HepG2 (cell line): ENCODE measurements at regions not wholly inside any gene's neighbourhood (a gene's known extent, or its start where the extent isn't known, plus 50 kb on each side); places are given as distances from the start of the nearest gene placed in this dataset.

Experiments used
- ATAC-seq: fragments of 200-7000 bp; cut with Tn5 transposase; 3 replicates; pipeline ENCODE4 v1.9.1; 2020; ENCODE audit warnings: mild to moderate bottlenecking, moderate library complexity
- BruUV-seq: library from RNA; stranded (reverse); fragments of 400-500 nt; replicated peaks from 2 replicates; lab custom pipeline; 2021; lab: Mats Ljungman, UMichigan
- CTCF ChIA-PET: fragments of 300-600 bp; formaldehyde crosslinking; extraction: SDS; loops from one replicate; lab custom pipeline; 2021; ENCODE audit warnings: low total read pairs, inconsistent platforms, low intra/inter-chr PET ratio; lab: Yijun Ruan, JAX
- POLR2A ChIA-PET: fragments of 350-600 bp; sonication (Branson Sonifier 250); formaldehyde crosslinking; loops from one replicate; lab custom pipeline; 2020; ENCODE audit warnings: antibody characterized with exemption, inconsistent platforms; lab: Yijun Ruan, JAX
- DNase-seq: peaks from one replicate; pipeline ENCODE4 v3.0.0-alpha.2; 2015; ENCODE audit warnings: low spot score
- FAIRE-seq: peaks from 3 replicates; lab custom pipeline; 2011; peaks lifted over from hg19 to GRCh38; lab: Jason Lieb, UNC
- H2AFZ ChIP-seq: one replicate; pipeline ENCODE4 v1.6.1; 2011; ENCODE audit warnings: low read length, inconsistent platforms
- H3K27ac ChIP-seq: fragments of 300-600 bp; 3 replicates; pipeline ENCODE4 v1.8.0; 2011; ENCODE audit warnings: mixed run types, mild to moderate bottlenecking, mixed read lengths, low read length, inconsistent platforms; ENCODE audit not compliant: insufficient read depth; ENCODE audit errors: extremely low read length
- H3K27me3 ChIP-seq, 2 experiments: fragments of 200-600 bp in 1 of 2; 2 replicates in 1 of 2; 3 replicates in 1 of 2; pipeline versions ENCODE4 v1.6.0 to v1.8.0; 2011; ENCODE audit warnings: low read length in 2 of 2, mild to moderate bottlenecking in 2 of 2, moderate library complexity in 2 of 2, inconsistent platforms in 1 of 2; ENCODE audit not compliant: insufficient read depth in 2 of 2, control insufficient read depth in 1 of 2
- H3K36me3 ChIP-seq, 2 experiments: fragments of 200-600 bp in 1 of 2; replicated peaks in 1 of 2; 2 replicates in 1 of 2; 3 replicates in 1 of 2; pipeline versions ENCODE4 v1.5.1 to v1.8.0; 2011; ENCODE audit warnings: low read length in 2 of 2, inconsistent platforms in 1 of 2; ENCODE audit not compliant: insufficient read depth in 2 of 2, control insufficient read depth in 1 of 2
- H3K4me1 ChIP-seq: 2 replicates; pipeline ENCODE4 v1.5.1; 2012; ENCODE audit warnings: low read length, inconsistent platforms; ENCODE audit not compliant: insufficient read depth
- H3K4me2 ChIP-seq: 2 replicates; pipeline ENCODE4 v1.6.0; 2011; ENCODE audit warnings: low read depth, low read length, inconsistent platforms
- H3K4me3 ChIP-seq, 3 experiments: fragments of 200-600 bp in 1 of 3; sonication (generic), shearing (Covaris generic) in 1 of 3; replicated peaks in 1 of 3; 2 replicates each; pipeline ENCODE4 v1.5.1; 2011 to 2016; ENCODE audit warnings: low read length in 3 of 3, inconsistent platforms in 2 of 3, low read depth in 2 of 3, mild to moderate bottlenecking in 2 of 3, control low read depth in 1 of 3, mixed read lengths in 1 of 3; ENCODE audit not compliant: insufficient read depth in 1 of 3
- H3K79me2 ChIP-seq: one replicate; pipeline ENCODE4 v1.6.1; 2011; ENCODE audit warnings: low read length, inconsistent platforms; ENCODE audit not compliant: insufficient read depth
- H3K9ac ChIP-seq: 2 replicates; pipeline ENCODE4 v1.6.0; 2011; ENCODE audit warnings: mild to moderate bottlenecking, low read depth, low read length, inconsistent platforms; ENCODE audit not compliant: insufficient read depth
- H3K9me3 ChIP-seq: 2 replicates; pipeline ENCODE4 v1.5.1; 2012; ENCODE audit warnings: mild to moderate bottlenecking, low read length
- H4K20me1 ChIP-seq: 2 replicates; pipeline ENCODE4 v1.6.0; 2011; ENCODE audit warnings: inconsistent platforms, mild to moderate bottlenecking, low read length, moderate library complexity; ENCODE audit not compliant: insufficient read depth
- ATAD3A ChIP-seq: sonication (generic); formaldehyde crosslinking; IDR thresholded peaks from 2 replicates; pipeline ENCODE4 v1.4.0; 2020; ENCODE audit warnings: missing genetic modification reagents
- FOXK2 ChIP-seq: fragments of 450-650 bp; IDR thresholded peaks from 2 replicates; pipeline ENCODE4 v1.6.1; 2016
- NR2F2 ChIP-seq: IDR thresholded peaks from 2 replicates; pipeline ENCODE4 v1.6.1; 2012; ENCODE audit warnings: low read depth, inconsistent platforms, borderline replicate concordance
- PHF8 ChIP-seq: sonication (generic); formaldehyde crosslinking; IDR thresholded peaks from 2 replicates; pipeline ENCODE4 v1.5.0; 2020; ENCODE audit warnings: missing genetic modification reagents
- SP4 ChIP-seq: sonication (generic); formaldehyde crosslinking; IDR thresholded peaks from 2 replicates; pipeline ENCODE4 v1.8.1; 2023; ENCODE audit warnings: mild to moderate bottlenecking, missing genetic modification reagents
- ZNF562 ChIP-seq: sonication (generic); formaldehyde crosslinking; IDR thresholded peaks from 2 replicates; pipeline ENCODE4 v1.8.0; 2022; ENCODE audit warnings: missing genetic modification reagents, borderline replicate concordance
- WGBS: methylation state at CpG from one replicate; pipeline ENCODE4 v1.1.6; 2017; ENCODE audit warnings: low lambda C conversion rate; 5-methylcytosine and 5-hydroxymethylcytosine counted together
- in situ Hi-C: cut with HindIII; loops from 2 replicates; pipeline ENCODE4 v1.10.0; 2017; ENCODE audit warnings: low pct_unique_long_range_greater_than_20kb; ENCODE audit not compliant: extremely low pct_ligation_motif_present
- intact Hi-C: fragments of 100-400 bp; cut with micrococcal nuclease; formaldehyde crosslinking; loops from one replicate; pipeline ENCODE4 v1.10.0; 2022; ENCODE audit not compliant: unreplicated experiment
- TF ChIP-seq, protein P1 (sequence below): sonication (generic); formaldehyde crosslinking; IDR thresholded peaks from 2 replicates; pipeline ENCODE4 v1.4.0; 2020; ENCODE audit warnings: missing genetic modification reagents
- TF ChIP-seq, protein P2 (sequence below): sonication (generic); formaldehyde crosslinking; conservative IDR thresholded peaks from 2 replicates; pipeline ENCODE4 v1.8.1; 2023; ENCODE audit warnings: missing genetic modification reagents
- TF ChIP-seq, protein P3 (sequence below): sonication (generic); formaldehyde crosslinking; IDR thresholded peaks from 2 replicates; pipeline ENCODE4 v1.4.0; 2020; ENCODE audit warnings: mild to moderate bottlenecking, missing genetic modification reagents, borderline replicate concordance

DNA sequence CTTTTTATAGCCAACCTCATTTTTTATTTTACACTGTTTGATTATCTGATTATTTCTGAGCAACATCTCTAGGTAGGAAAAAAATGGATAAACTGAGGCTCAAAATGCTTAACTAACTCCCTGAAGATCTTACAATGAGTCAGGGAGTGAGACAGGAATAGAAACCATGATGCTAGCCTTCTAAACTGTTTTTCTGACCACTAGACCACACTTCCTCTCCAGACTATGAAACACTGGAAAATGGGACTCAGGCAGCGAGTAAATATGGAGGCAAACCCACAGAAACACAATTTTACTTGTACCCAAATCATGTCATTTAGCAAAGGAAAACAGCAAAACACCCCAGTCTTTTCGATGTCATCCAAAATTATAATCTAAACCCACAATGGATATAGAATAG lies 129.9 kb upstream of the ANKH start (continued):
- TF ChIP-seq, protein P1, sequence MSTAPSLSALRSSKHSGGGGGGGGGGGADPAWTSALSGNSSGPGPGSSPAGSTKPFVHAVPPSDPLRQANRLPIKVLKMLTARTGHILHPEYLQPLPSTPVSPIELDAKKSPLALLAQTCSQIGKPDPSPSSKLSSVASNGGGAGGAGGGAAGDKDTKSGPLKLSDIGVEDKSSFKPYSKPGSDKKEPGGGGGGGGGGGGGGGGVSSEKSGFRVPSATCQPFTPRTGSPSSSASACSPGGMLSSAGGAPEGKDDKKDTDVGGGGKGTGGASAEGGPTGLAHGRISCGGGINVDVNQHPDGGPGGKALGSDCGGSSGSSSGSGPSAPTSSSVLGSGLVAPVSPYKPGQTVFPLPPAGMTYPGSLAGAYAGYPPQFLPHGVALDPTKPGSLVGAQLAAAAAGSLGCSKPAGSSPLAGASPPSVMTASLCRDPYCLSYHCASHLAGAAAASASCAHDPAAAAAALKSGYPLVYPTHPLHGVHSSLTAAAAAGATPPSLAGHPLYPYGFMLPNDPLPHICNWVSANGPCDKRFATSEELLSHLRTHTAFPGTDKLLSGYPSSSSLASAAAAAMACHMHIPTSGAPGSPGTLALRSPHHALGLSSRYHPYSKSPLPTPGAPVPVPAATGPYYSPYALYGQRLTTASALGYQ (CRISPR knock-in tag): no peak
- TF ChIP-seq PHF8: no peak

DNA sequence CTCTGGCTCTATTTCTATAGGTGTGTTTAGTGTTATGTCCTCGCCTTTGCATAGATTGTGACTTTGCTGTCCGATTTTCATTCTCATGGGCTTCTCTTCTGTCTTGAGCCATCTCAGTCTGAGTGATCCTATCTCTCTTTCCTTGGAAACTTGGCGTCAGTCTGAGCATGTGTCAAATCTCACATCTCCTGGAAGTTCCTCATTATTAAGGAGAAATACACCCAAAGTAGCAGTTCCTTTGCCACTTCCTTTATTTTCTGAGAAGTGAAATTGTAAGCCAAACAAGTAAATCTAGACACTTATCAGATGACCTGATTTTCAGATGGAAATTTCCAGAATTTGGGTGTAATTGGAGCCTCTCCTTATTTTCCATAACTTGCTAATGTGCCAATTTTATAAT lies 126.9 kb upstream of the ANKH start:
- Histone ChIP-seq H3K4me1 (peaks cover 14% of the 10 kb centered on the region), H3K79me2 (no peaks in the 10 kb centered on the region), H3K9me3 (0 out of 2 replicates have a peak, but pooled peaks cover 5% of the 10 kb centered on the region), H4K20me1 (no peaks in the 10 kb centered on the region), H3K27me3 (peaks cover 0 to 9% of the 10 kb centered on the region in 2 experiments; a peak in 1 of 5 replicates), H3K4me2 (no peak overlapping the region), H3K9ac (no peak overlapping the region), H3K36me3 (no peaks in the 10 kb centered on the region), H2AFZ (no peak overlapping the region), H3K27ac (no peak overlapping the region), H3K4me3 (no peak overlapping the region)
- DNase-seq (no peak), FAIRE-seq (no peak), ATAC-seq (no peak)
- intact Hi-C loops: loop anchor here (2.0 kb wide), 1 partner anchor 18 kb away; no protein-coding TSS in a partner anchor
- no TSS peak for BruUV-seq
- ChIA-PET CTCF (no interaction called here), POLR2A (no interaction called here)
- in situ Hi-C loops: no loop called here
- 28% methylated on average over 3 of the region's 3 CpGs for WGBS
- no peak for TF ChIP-seq NR2F2
- no peak for TF ChIP-seq SP4 (CRISPR knock-in tag)
- no peak for TF ChIP-seq ZNF562 (CRISPR knock-in tag)
- no peak for TF ChIP-seq FOXK2

DNA sequence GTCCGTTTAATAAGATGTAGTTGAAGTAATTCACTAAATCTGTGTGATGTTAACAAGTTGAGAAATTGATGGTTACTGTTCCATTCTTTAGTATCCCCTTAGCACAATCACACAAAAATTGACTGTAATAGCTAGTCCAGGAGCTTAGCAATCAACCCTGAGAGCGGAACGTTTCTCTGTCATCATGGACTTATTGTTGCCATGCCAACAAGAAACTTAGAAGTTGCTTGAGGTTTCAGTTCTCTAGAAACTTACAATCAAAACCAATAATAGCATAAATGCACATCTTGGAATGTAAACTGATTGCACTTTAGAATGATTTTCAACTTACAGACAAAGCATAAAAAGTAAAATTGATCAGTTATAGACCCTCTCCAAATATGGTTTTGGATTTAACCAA lies 125.4 kb upstream of the ANKH start:
- peaks cover 0 to 9% of the 10 kb centered on the region in 2 experiments; a peak in 1 of 5 replicates for H3K27me3 ChIP-seq
- no peak overlapping the region for H2AFZ ChIP-seq
- H4K20me1 ChIP-seq: no peaks in the 10 kb centered on the region
- H3K4me1 ChIP-seq: peaks cover 13% of the 10 kb centered on the region
- BruUV-seq: no TSS peak
- H3K4me2 ChIP-seq: no peak overlapping the region
- no peaks in the 10 kb centered on the region for H3K79me2 ChIP-seq
- ATAC-seq: no peak
- H3K36me3 ChIP-seq: no peaks in the 10 kb centered on the region
- ChIA-PET CTCF (no interaction called here), POLR2A (no interaction called here)
- H3K9me3 ChIP-seq: 0 out of 2 replicates have a peak, but pooled peaks cover 5% of the 10 kb centered on the region
- no peak overlapping the region for H3K27ac ChIP-seq
- intact Hi-C loops (no loop called here), in situ Hi-C loops (no loop called here)
- DNase-seq: no peak
- no peak for FAIRE-seq
- H3K4me3 ChIP-seq: no peak overlapping the region
- 21% methylated on average over 3 of the region's 3 CpGs for WGBS
- H3K9ac ChIP-seq: no peak overlapping the region
- TF ChIP-seq, protein P2, sequence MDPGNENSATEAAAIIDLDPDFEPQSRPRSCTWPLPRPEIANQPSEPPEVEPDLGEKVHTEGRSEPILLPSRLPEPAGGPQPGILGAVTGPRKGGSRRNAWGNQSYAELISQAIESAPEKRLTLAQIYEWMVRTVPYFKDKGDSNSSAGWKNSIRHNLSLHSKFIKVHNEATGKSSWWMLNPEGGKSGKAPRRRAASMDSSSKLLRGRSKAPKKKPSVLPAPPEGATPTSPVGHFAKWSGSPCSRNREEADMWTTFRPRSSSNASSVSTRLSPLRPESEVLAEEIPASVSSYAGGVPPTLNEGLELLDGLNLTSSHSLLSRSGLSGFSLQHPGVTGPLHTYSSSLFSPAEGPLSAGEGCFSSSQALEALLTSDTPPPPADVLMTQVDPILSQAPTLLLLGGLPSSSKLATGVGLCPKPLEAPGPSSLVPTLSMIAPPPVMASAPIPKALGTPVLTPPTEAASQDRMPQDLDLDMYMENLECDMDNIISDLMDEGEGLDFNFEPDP (CRISPR knock-in tag): no peak
- no peak for TF ChIP-seq ATAD3A (CRISPR knock-in tag)
- TF ChIP-seq, protein P3, sequence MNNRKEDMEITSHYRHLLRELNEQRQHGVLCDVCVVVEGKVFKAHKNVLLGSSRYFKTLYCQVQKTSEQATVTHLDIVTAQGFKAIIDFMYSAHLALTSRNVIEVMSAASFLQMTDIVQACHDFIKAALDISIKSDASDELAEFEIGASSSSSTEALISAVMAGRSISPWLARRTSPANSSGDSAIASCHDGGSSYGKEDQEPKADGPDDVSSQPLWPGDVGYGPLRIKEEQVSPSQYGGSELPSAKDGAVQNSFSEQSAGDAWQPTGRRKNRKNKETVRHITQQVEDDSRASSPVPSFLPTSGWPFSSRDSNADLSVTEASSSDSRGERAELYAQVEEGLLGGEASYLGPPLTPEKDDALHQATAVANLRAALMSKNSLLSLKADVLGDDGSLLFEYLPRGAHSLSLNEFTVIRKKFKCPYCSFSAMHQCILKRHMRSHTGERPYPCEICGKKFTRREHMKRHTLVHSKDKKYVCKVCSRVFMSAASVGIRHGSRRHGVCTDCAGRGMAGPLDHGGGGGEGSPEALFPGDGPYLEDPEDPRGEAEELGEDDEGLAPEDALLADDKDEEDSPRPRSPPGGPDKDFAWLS (CRISPR knock-in tag): no peak
